ENCODE measurements at regions not wholly inside any gene's neighbourhood (a gene's known extent, or its start where the extent isn't known, plus 50 kb on each side); places are given as distances from the start of the nearest gene placed in this dataset.

GRCh38 chr20:60636417-60636816 lies 615.6 kb upstream of the CDH4 start (continued):
- TF ChIP-seq MXI1 (IDR thresholded peaks at IDR 0.05; ENCODE audit: low read depth, low read length) = no peak
- TF ChIP-seq SMC3 (IDR thresholded peaks at IDR 0.05; ENCODE audit: low read depth, low read length) = no peak
- no peak for TF ChIP-seq TAF1 (IDR thresholded peaks at IDR 0.05; ENCODE audit: borderline replicate concordance, low read depth, low read length)
- no peak for TF ChIP-seq SIN3A (IDR thresholded peaks at IDR 0.05; ENCODE audit: borderline replicate concordance, low read depth, low read length)
- no peak for TF ChIP-seq CHD2 (IDR thresholded peaks at IDR 0.05; ENCODE audit: low read length, partially characterized antibody)
- TF ChIP-seq FOXM1 (IDR thresholded peaks at IDR 0.05; ENCODE audit: low read depth) = no peak
- no peak for TF ChIP-seq GABPA (IDR thresholded peaks at IDR 0.05; ENCODE audit: low read depth)
- no peak for TF ChIP-seq ELF1 (IDR thresholded peaks at IDR 0.05)
- no peak for TF ChIP-seq USF2 (IDR thresholded peaks at IDR 0.05; ENCODE audit: borderline replicate concordance, low read depth, low read length)

GRCh38 chr20:60637801-60638200 lies 614.3 kb upstream of the CDH4 start:
- Histone ChIP-seq H4K20me1 (ENCODE audit: insufficient read depth) (no peaks in the 10 kb centered on the region), H2AFZ (ENCODE audit: low read depth) (no peak overlapping the region), H3K36me3 (replicated peaks in 1 of 2; ENCODE audit: control insufficient read depth in 1 of 2, insufficient read depth in 2 of 2, low read length in 1 of 2) (no peaks in the 10 kb centered on the region), H3K27me3 (ENCODE audit: insufficient read depth) (no peaks in the 10 kb centered on the region), H3K4me2 (no peak overlapping the region), H3K79me2 (ENCODE audit: insufficient read depth) (no peaks in the 10 kb centered on the region), H3K4me1 (ENCODE audit: control insufficient read depth in 1 of 2, insufficient read depth in 2 of 2, low read depth in 1 of 2, low read length in 1 of 2) (no peaks in the 10 kb centered on the region), H3F3A (replicated peaks; ENCODE audit: insufficient read depth) (no peaks in the 10 kb centered on the region), H3K9me3 (no peaks in the 10 kb centered on the region), H3K9ac (no peak overlapping the region), H3K27ac (ENCODE audit: low read depth in 2 of 2, low read length in 1 of 2) (no peak overlapping the region), H3K4me3 (ENCODE audit: low read depth in 2 of 2, low read length in 1 of 2) (no peak overlapping the region), H3K9me2 (no peaks in the 10 kb centered on the region)
- DNase-seq = no peak
- ChIA-PET CTCF (interaction anchor here (0.9 kb wide), 1 partner anchor 9 kb away, joined by 3 read pairs; no protein-coding TSS in a partner anchor), POLR2A (no interaction called here)
- 28% methylated on average over 6 of the region's 6 CpGs for WGBS (ENCODE audit: low lambda C conversion rate)
- TF ChIP-seq RCOR1 (IDR thresholded peaks at IDR 0.05; ENCODE audit: low read length) (no peak), PBX3 (IDR thresholded peaks at IDR 0.05) (no peak), ZBTB33 (IDR thresholded peaks at IDR 0.05; ENCODE audit: borderline replicate concordance, low read depth) (no peak), FOXM1 (IDR thresholded peaks at IDR 0.05; ENCODE audit: low read depth) (no peak), POLR2AphosphoS5 (IDR thresholded peaks at IDR 0.05; ENCODE audit: low read depth, low read length) (no peak), EZH2phosphoT487 (IDR thresholded peaks at IDR 0.05; ENCODE audit: borderline replicate concordance, low read depth) (no peak)

Measured in SK-N-SH (cell line).